CMK (cell line): ENCODE measurements at regions not wholly inside any gene's neighbourhood (a gene's known extent, or its start where the extent isn't known, plus 50 kb on each side); places are given as distances from the start of the nearest gene placed in this dataset.
"Not testable (repeated sequence)": the region's sequence is repeated elsewhere in the genome, so short reads cannot be mapped to it uniquely, and the experiment has no call there.

Experiments
- DNase-seq: peaks from one replicate; pipeline ENCODE4 v3.0.0-alpha.2; 2010; ENCODE audit warnings: low read depth

- no peak for DNase-seq
These were observed 84.9 kb upstream of the NRN1 start for GRCh38 chr6:6091608-6092002.

GRCh38 chr6:6090861-6091607 is 84.3 kb upstream of the NRN1 start:
- no peak for DNase-seq

GRCh38 chr6:6085928-6086668 is 79.4 kb upstream of the NRN1 start:
- no peak for DNase-seq

- DNase-seq: peak; percentile 12
These were observed 74.2 kb upstream of the NRN1 start for GRCh38 chr6:6080975-6081374.

- no peak for DNase-seq
These were observed 67.5 kb upstream of the NRN1 start for GRCh38 chr6:6074190-6074589.

GRCh38 chr6:6068157-6068556 is 61.4 kb upstream of the NRN1 start:
- not testable (repeated sequence) for DNase-seq

GRCh38 chr6:6058054-6058444 is 51.3 kb upstream of the NRN1 start:
- DNase-seq: no peak

- peak; percentile 18 for DNase-seq
These were observed 50.8 kb upstream of the NRN1 start for GRCh38 chr6:6057442-6058053.
